OCI-LY7 (cell line): ENCODE measurements at regions not wholly inside any gene's neighbourhood (a gene's known extent, or its start where the extent isn't known, plus 50 kb on each side); places are given as distances from the start of the nearest gene placed in this dataset.
"Not testable (repeated sequence)": the region's sequence is repeated elsewhere in the genome, so short reads cannot be mapped to it uniquely, and the experiment has no call there.

ENCODE experiments used
- BruUV-seq: library from RNA; stranded (reverse); fragments of 400-500 nt; replicated peaks from 2 replicates; lab custom pipeline; 2021; lab: Mats Ljungman, UMichigan
- CTCF ChIA-PET: fragments of 300-600 bp; sonication (Branson Sonifier 250); formaldehyde crosslinking; loops from one replicate; lab custom pipeline; 2022; ENCODE audit warnings: antibody characterized with exemption; ENCODE audit not compliant: unreplicated experiment; lab: Charles Lee
- POLR2A ChIA-PET: fragments of 300-600 bp; sonication (Branson Sonifier 250); formaldehyde crosslinking; loops from one replicate; lab custom pipeline; 2022; ENCODE audit warnings: antibody characterized with exemption; lab: Charles Lee
- DNase-seq: peaks from one replicate; pipeline ENCODE4 v3.0.0-alpha.2; 2015; ENCODE audit warnings: low spot score
- H2AFZ ChIP-seq: fragments of 200-600 bp; sonication (generic), shearing (Covaris generic); 2 replicates; pipeline ENCODE4 v1.6.1; 2014; ENCODE audit warnings: mild to moderate bottlenecking, antibody characterized with exemption, low read length, moderate library complexity
- H3K27ac ChIP-seq: fragments of 200-600 bp; sonication (generic); 2 replicates; pipeline ENCODE4 v1.5.1; 2014; ENCODE audit warnings: mixed run types, low read depth, mild to moderate bottlenecking, moderate library complexity, low read length, inconsistent platforms; ENCODE audit not compliant: poor library complexity, severe bottlenecking
- H3K36me3 ChIP-seq: fragments of 200-600 bp; sonication (generic); 2 replicates; pipeline ENCODE4 v1.6.1; 2014; ENCODE audit warnings: mild to moderate bottlenecking, antibody characterized with exemption, low read length, moderate library complexity, mixed read lengths; ENCODE audit not compliant: insufficient read depth
- H3K4me1 ChIP-seq: fragments of 200-600 bp; sonication (generic); 2 replicates; pipeline ENCODE4 v1.5.1; 2014; ENCODE audit warnings: mild to moderate bottlenecking, low read length; ENCODE audit not compliant: insufficient read depth, poor library complexity, severe bottlenecking
- H3K4me2 ChIP-seq: fragments of 200-600 bp; sonication (generic); 2 replicates; pipeline ENCODE4 v1.6.1; 2014; ENCODE audit warnings: mild to moderate bottlenecking, low read length
- H3K4me3 ChIP-seq: fragments of 200-600 bp; sonication (generic); 2 replicates; pipeline ENCODE4 v1.5.1; 2014; ENCODE audit warnings: mild to moderate bottlenecking, low read depth, low read length; ENCODE audit not compliant: poor library complexity, severe bottlenecking
- H3K79me2 ChIP-seq: fragments of 200-600 bp; sonication (generic); 2 replicates; pipeline ENCODE4 v1.6.1; 2016; ENCODE audit warnings: low read depth, mild to moderate bottlenecking, low read length, moderate library complexity, mixed read lengths; ENCODE audit not compliant: insufficient read depth
- H3K9me2 ChIP-seq: fragments of 200-600 bp; sonication (generic); 2 replicates; pipeline ENCODE4 v1.6.1; 2016; ENCODE audit warnings: mild to moderate bottlenecking, low read length, mixed read lengths; ENCODE audit not compliant: insufficient read depth
- H3K9me3 ChIP-seq: fragments of 200-600 bp; sonication (generic); 2 replicates; pipeline ENCODE4 v1.6.1; 2014; ENCODE audit warnings: mild to moderate bottlenecking, mixed run types, low read length, mixed read lengths
- H4K20me1 ChIP-seq: fragments of 200-600 bp; sonication (generic); 2 replicates; pipeline ENCODE4 v1.6.1; 2014; ENCODE audit warnings: mild to moderate bottlenecking, antibody characterized with exemption, low read length, moderate library complexity, mixed read lengths; ENCODE audit not compliant: insufficient read depth
- EZH2phosphoT487 ChIP-seq: fragments of 200-600 bp; sonication (generic); IDR thresholded peaks from 2 replicates; pipeline ENCODE4 v1.6.1; 2018; ENCODE audit warnings: low read depth, borderline replicate concordance, mild to moderate bottlenecking, mixed run types, antibody characterized with exemption, low read length, moderate library complexity, mixed read lengths
- intact Hi-C: fragments of 100-400 bp; cut with micrococcal nuclease; formaldehyde crosslinking; loops from one replicate; pipeline ENCODE4 v1.10.0; 2022; ENCODE audit not compliant: unreplicated experiment
- TF ChIP-seq, protein P1 (sequence below): fragments of 200-600 bp; sonication (generic); conservative IDR thresholded peaks from 2 replicates; pipeline ENCODE4 v1.5.1; 2014; ENCODE audit warnings: mild to moderate bottlenecking, antibody characterized with exemption, low read length, moderate library complexity, mixed read lengths

GRCh38 chr18:22704586-22704918 lies 228.6 kb upstream of the RBBP8 start:
- Histone ChIP-seq H3K9me2 (no peaks in the 10 kb centered on the region), H3K79me2 (no peaks in the 10 kb centered on the region), H3K9me3 (no peaks in the 10 kb centered on the region), H3K36me3 (no peaks in the 10 kb centered on the region), H4K20me1 (no peaks in the 10 kb centered on the region), H3K4me1 (no peaks in the 10 kb centered on the region), H3K4me2 (no peak overlapping the region), H3K27ac (no peak overlapping the region), H3K4me3 (no peak overlapping the region), H2AFZ (no peak overlapping the region)
- BruUV-seq, result no TSS peak
- ChIA-PET CTCF (no interaction called here), POLR2A (no interaction called here)
- intact Hi-C loops, result no loop called here
- TF ChIP-seq EZH2phosphoT487, result no peak
- TF ChIP-seq, protein P1, sequence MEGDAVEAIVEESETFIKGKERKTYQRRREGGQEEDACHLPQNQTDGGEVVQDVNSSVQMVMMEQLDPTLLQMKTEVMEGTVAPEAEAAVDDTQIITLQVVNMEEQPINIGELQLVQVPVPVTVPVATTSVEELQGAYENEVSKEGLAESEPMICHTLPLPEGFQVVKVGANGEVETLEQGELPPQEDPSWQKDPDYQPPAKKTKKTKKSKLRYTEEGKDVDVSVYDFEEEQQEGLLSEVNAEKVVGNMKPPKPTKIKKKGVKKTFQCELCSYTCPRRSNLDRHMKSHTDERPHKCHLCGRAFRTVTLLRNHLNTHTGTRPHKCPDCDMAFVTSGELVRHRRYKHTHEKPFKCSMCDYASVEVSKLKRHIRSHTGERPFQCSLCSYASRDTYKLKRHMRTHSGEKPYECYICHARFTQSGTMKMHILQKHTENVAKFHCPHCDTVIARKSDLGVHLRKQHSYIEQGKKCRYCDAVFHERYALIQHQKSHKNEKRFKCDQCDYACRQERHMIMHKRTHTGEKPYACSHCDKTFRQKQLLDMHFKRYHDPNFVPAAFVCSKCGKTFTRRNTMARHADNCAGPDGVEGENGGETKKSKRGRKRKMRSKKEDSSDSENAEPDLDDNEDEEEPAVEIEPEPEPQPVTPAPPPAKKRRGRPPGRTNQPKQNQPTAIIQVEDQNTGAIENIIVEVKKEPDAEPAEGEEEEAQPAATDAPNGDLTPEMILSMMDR, result peak; percentile 63; the same call in 1 of the 2 replicates
- DNase-seq, result no peak

GRCh38 chr18:22705328-22705727 lies 227.8 kb upstream of the RBBP8 start:
- Histone ChIP-seq H3K4me1 (no peaks in the 10 kb centered on the region), H3K4me2 (no peak overlapping the region), H3K27ac (no peak overlapping the region), H3K9me2 (no peaks in the 10 kb centered on the region), H3K9me3 (no peaks in the 10 kb centered on the region), H2AFZ (no peak overlapping the region), H3K4me3 (no peak overlapping the region), H3K36me3 (no peaks in the 10 kb centered on the region), H4K20me1 (no peaks in the 10 kb centered on the region), H3K79me2 (no peaks in the 10 kb centered on the region)
- no peak for DNase-seq
- TF ChIP-seq, protein P1, result no peak
- no peak for TF ChIP-seq EZH2phosphoT487
- ChIA-PET POLR2A (no interaction called here), CTCF (no interaction called here)
- BruUV-seq, result no TSS peak
- intact Hi-C loops, result no loop called here

- H3K9me2 ChIP-seq, H3K79me2 ChIP-seq, H3K9me3 ChIP-seq, H3K27ac ChIP-seq, H2AFZ ChIP-seq, CTCF ChIA-PET, H4K20me1 ChIP-seq, H3K36me3 ChIP-seq, H3K4me1 ChIP-seq, H3K4me2 ChIP-seq, intact Hi-C loops, H3K4me3 ChIP-seq, DNase-seq, POLR2A ChIA-PET, BruUV-seq: not testable (repeated sequence)
Measured at GRCh38 chr18:22706025-22706424, 227.1 kb upstream of the RBBP8 start.
